Spleen (tissue), 7 donors: ENCODE measurements at regions not wholly inside any gene's neighbourhood (a gene's known extent, or its start where the extent isn't known, plus 50 kb on each side); places are given as distances from the start of the nearest gene placed in this dataset.
"Not testable (repeated sequence)": the region's sequence is repeated elsewhere in the genome, so short reads cannot be mapped to it uniquely, and the experiment has no call there.

ENCODE experiments used
- POLR2A ChIP-seq, 3 donors: fragments of 450-650 bp; IDR thresholded peaks; one replicate each; pipeline ENCODE4 v1.5.1; 2017; ENCODE audit warnings: antibody characterized with exemption in 3 of 3, mild to moderate bottlenecking in 1 of 3
- TF ChIP-seq, protein P1 (sequence below), 11 experiments: fragments of 200-600 bp in 7 of 11; fragments of 450-650 bp in 4 of 11; sonication (generic) in 4 of 11; IDR thresholded peaks in 8 of 11; conservative IDR thresholded peaks in 3 of 11; 1 replicate in 7 of 11; 2 replicates in 4 of 11; pipeline versions ENCODE4 v1.4.0 to v1.8.0; 2016 to 2021; ENCODE audit warnings: antibody characterized with exemption in 11 of 11, inconsistent platforms in 4 of 11, mild to moderate bottlenecking in 1 of 11
- donor health status: DM: no; HTN: no; CAD: no; lungs with moderate emphysema.
- donor health status: DM: no; HTN: no; CAD: no.
- donor health status: DM: no; HTN: no; CAD: no.

DNA sequence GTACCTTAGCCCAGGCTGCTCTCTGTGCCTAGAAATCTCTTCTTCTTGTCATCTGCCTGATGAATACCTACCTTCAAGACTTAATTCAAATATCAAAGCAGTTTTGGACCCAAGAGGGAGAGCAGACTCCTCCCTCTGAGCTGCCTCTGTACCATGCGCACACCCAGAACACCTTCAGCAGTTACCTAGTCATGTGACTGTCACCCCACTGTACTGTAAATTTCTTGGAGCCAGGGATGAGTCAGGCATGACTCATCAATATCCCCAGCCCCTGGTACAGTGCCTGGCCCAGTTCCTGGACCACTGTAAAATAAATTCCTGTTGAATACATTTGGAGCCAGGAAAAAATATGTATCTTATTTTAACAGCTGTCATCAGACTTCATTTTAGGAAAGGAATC lies 111.7 kb downstream of the KBTBD2 start:
- TF ChIP-seq, protein P1, sequence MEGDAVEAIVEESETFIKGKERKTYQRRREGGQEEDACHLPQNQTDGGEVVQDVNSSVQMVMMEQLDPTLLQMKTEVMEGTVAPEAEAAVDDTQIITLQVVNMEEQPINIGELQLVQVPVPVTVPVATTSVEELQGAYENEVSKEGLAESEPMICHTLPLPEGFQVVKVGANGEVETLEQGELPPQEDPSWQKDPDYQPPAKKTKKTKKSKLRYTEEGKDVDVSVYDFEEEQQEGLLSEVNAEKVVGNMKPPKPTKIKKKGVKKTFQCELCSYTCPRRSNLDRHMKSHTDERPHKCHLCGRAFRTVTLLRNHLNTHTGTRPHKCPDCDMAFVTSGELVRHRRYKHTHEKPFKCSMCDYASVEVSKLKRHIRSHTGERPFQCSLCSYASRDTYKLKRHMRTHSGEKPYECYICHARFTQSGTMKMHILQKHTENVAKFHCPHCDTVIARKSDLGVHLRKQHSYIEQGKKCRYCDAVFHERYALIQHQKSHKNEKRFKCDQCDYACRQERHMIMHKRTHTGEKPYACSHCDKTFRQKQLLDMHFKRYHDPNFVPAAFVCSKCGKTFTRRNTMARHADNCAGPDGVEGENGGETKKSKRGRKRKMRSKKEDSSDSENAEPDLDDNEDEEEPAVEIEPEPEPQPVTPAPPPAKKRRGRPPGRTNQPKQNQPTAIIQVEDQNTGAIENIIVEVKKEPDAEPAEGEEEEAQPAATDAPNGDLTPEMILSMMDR (IDR thresholded peaks at IDR 0.05 in 8 of 11, conservative IDR thresholded peaks at IDR 0.05 in 3 of 11), result not testable (repeated sequence)
- TF ChIP-seq POLR2A (IDR thresholded peaks at IDR 0.05), result not testable (repeated sequence)
